GM12801 (cell line): ENCODE measurements at regions not wholly inside any gene's neighbourhood (a gene's known extent, or its start where the extent isn't known, plus 50 kb on each side); places are given as distances from the start of the nearest gene placed in this dataset.

ENCODE experiments used
- CTCF ChIP-seq: IDR thresholded peaks from one replicate; pipeline ENCODE4 v1.5.1; 2011; ENCODE audit warnings: control low read depth; ENCODE audit not compliant: insufficient read length; ENCODE audit errors: extremely low read depth

- no peak for TF ChIP-seq CTCF
Observed at GRCh38 chr6:98590136-98590681, 244.2 kb upstream of the POU3F2 start.

GRCh38 chr6:98590997-98591396 is 243.4 kb upstream of the POU3F2 start:
- no peak for TF ChIP-seq CTCF

- TF ChIP-seq CTCF = no peak
Observed at GRCh38 chr6:98593676-98594075, 240.7 kb upstream of the POU3F2 start.

- no peak for TF ChIP-seq CTCF
Observed at GRCh38 chr6:98601716-98602115, 232.7 kb upstream of the POU3F2 start.

GRCh38 chr6:98605705-98606104 is 228.7 kb upstream of the POU3F2 start:
- TF ChIP-seq CTCF = no peak

GRCh38 chr6:98627129-98627775 is 207.1 kb upstream of the POU3F2 start:
- TF ChIP-seq CTCF = no peak

GRCh38 chr6:98633886-98634285 is 200.5 kb upstream of the POU3F2 start:
- TF ChIP-seq CTCF = no peak
